NCI-H748 (cell line): ENCODE measurements at regions not wholly inside any gene's neighbourhood (a gene's known extent, or its start where the extent isn't known, plus 50 kb on each side); places are given as distances from the start of the nearest gene placed in this dataset.

Experiments used
- DNase-seq: peaks from one replicate; lab custom pipeline; 2025; ENCODE audit not compliant: unreplicated experiment; lab: John Stamatoyannopoulos, UW

- no peak for DNase-seq
Measured at GRCh38 chr15:39230205-39230907, 350.5 kb upstream of the THBS1 start.

- DNase-seq: no peak
Measured at GRCh38 chr15:39230908-39231285, 350.0 kb upstream of the THBS1 start.

GRCh38 chr15:39232512-39232911 is 348.4 kb upstream of the THBS1 start:
- DNase-seq: no peak

- no peak for DNase-seq
Measured at GRCh38 chr15:39235084-39235795, 345.6 kb upstream of the THBS1 start.

- no peak for DNase-seq
Measured at GRCh38 chr15:39236375-39236774, 344.5 kb upstream of the THBS1 start.

GRCh38 chr15:39238443-39238842 is 342.4 kb upstream of the THBS1 start:
- no peak for DNase-seq

GRCh38 chr15:39239562-39239961 is 341.3 kb upstream of the THBS1 start:
- DNase-seq: no peak

GRCh38 chr15:39242345-39242744 is 338.5 kb upstream of the THBS1 start:
- DNase-seq: no peak

GRCh38 chr15:39243396-39243795 is 337.5 kb upstream of the THBS1 start:
- DNase-seq: no peak

- no peak for DNase-seq
Measured at GRCh38 chr15:39244776-39245175, 336.1 kb upstream of the THBS1 start.

GRCh38 chr15:39246523-39246922 is 334.4 kb upstream of the THBS1 start:
- DNase-seq: no peak

GRCh38 chr15:39247574-39247973 is 333.3 kb upstream of the THBS1 start:
- no peak for DNase-seq

GRCh38 chr15:39248204-39248603 is 332.7 kb upstream of the THBS1 start:
- DNase-seq: no peak

- DNase-seq: no peak
Measured at GRCh38 chr15:39250001-39250400, 330.9 kb upstream of the THBS1 start.

GRCh38 chr15:39250460-39251186 is 330.3 kb upstream of the THBS1 start:
- no peak for DNase-seq

GRCh38 chr15:39251413-39252133 is 329.3 kb upstream of the THBS1 start:
- no peak for DNase-seq

GRCh38 chr15:39252134-39252470 is 328.8 kb upstream of the THBS1 start:
- no peak for DNase-seq

GRCh38 chr15:39253552-39253951 is 327.3 kb upstream of the THBS1 start:
- DNase-seq: no peak

- DNase-seq: no peak
Measured at GRCh38 chr15:39254181-39254580, 326.7 kb upstream of the THBS1 start.

- peak; percentile 1 for DNase-seq
Measured at GRCh38 chr15:39255760-39256159, 325.1 kb upstream of the THBS1 start.

GRCh38 chr15:39260391-39260790 is 320.5 kb upstream of the THBS1 start:
- no peak for DNase-seq

GRCh38 chr15:39260791-39261190 is 320.1 kb upstream of the THBS1 start:
- no peak for DNase-seq
